Loucy (cell line): ENCODE measurements at regions not wholly inside any gene's neighbourhood (a gene's known extent, or its start where the extent isn't known, plus 50 kb on each side); places are given as distances from the start of the nearest gene placed in this dataset.

Source experiments
- CTCF ChIP-seq: fragments of 200-600 bp; sonication (generic); conservative IDR thresholded peaks from 2 replicates; pipeline ENCODE4 v1.5.1; 2014; ENCODE audit warnings: mild to moderate bottlenecking, antibody characterized with exemption, low read length
- EZH2phosphoT487 ChIP-seq: fragments of 200-600 bp; IDR thresholded peaks from 2 replicates; pipeline ENCODE4 v1.6.1; 2018; ENCODE audit warnings: antibody characterized with exemption, mild to moderate bottlenecking, moderate library complexity, borderline replicate concordance

- no peak for TF ChIP-seq CTCF
- TF ChIP-seq EZH2phosphoT487, result no peak
Measured at GRCh38 chr13:105971312-105971711, 564.1 kb downstream of the EFNB2 start.
